SJCRH30 (cell line): ENCODE measurements at regions not wholly inside any gene's neighbourhood (a gene's known extent, or its start where the extent isn't known, plus 50 kb on each side); places are given as distances from the start of the nearest gene placed in this dataset.
A peak's percentile ranks its signal among the peaks of the same experiment; 100 is the strongest.

Experiments used
- DNase-seq, 2 experiments: peaks; one replicate each; pipeline ENCODE4 v3.0.0-alpha.2; 2015 to 2020
- H3K27ac ChIP-seq: fragments of 250-450 bp; sonication (Bioruptor Pico); 2 replicates; pipeline ENCODE4 v1.5.1; 2020; ENCODE audit warnings: mild to moderate bottlenecking, moderate library complexity
- H3K27me3 ChIP-seq: fragments of 250-450 bp; sonication (Bioruptor Pico); 2 replicates; pipeline ENCODE4 v1.5.1; 2020; ENCODE audit warnings: mild to moderate bottlenecking, moderate library complexity
- H3K36me3 ChIP-seq: fragments of 250-450 bp; sonication (Bioruptor Pico); 2 replicates; pipeline ENCODE4 v1.5.1; 2020; ENCODE audit warnings: mild to moderate bottlenecking, moderate library complexity
- H3K4me1 ChIP-seq: fragments of 250-450 bp; sonication (Bioruptor Pico); 2 replicates; pipeline ENCODE4 v1.5.1; 2020; ENCODE audit warnings: mild to moderate bottlenecking, moderate library complexity
- H3K4me3 ChIP-seq: fragments of 250-450 bp; sonication (Bioruptor Pico); 2 replicates; pipeline ENCODE4 v1.5.1; 2020; ENCODE audit warnings: mild to moderate bottlenecking, moderate library complexity
- H3K9me3 ChIP-seq: fragments of 250-450 bp; sonication (Bioruptor Pico); replicated peaks from 2 replicates; pipeline ENCODE4 v1.5.1; 2020; ENCODE audit warnings: mild to moderate bottlenecking, moderate library complexity

GRCh38 chr1:82044536-82044935 lies 243.8 kb downstream of the ADGRL2 start:
- Histone ChIP-seq H3K27me3 (no peaks in the 10 kb centered on the region), H3K4me3 (no peak overlapping the region), H3K36me3 (no peaks in the 10 kb centered on the region), H3K27ac (no peak overlapping the region), H3K4me1 (peaks cover 2% of the 10 kb centered on the region; the same call in 1 of the 2 replicates), H3K9me3 (no peaks in the 10 kb centered on the region; the same call in 1 of the 2 replicates)
- DNase-seq, result no peak

DNA sequence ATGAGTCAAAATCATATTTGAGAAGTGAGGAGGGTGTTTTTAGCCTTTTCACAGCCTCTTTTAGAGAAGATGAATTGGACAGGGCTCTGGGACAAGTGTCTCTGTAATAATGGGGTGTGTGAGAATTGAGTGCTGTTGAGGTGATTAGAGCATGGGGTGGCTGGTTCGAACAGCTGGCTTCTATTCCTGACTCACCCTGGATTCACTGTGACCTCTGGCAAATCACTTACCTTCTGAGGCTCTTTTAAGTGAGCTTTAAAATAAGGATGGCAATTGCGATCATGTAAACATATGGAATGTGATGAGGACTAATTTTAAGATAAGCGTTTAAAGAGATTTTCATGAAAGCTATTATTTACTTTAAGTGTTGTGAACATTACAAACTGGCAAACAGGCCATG lies 243.4 kb downstream of the ADGRL2 start:
- Histone ChIP-seq H3K27me3 (no peaks in the 10 kb centered on the region), H3K9me3 (no peaks in the 10 kb centered on the region; the same call in 1 of the 2 replicates), H3K36me3 (no peaks in the 10 kb centered on the region), H3K4me1 (peaks cover 2% of the 10 kb centered on the region; the same call in 1 of the 2 replicates), H3K4me3 (no peak overlapping the region), H3K27ac (no peak overlapping the region)
- DNase-seq, result peak; percentile 6 to 43

- no peak for DNase-seq
- H3K9me3 ChIP-seq, result no peaks in the 10 kb centered on the region; the same call in 1 of the 2 replicates
- H3K4me3 ChIP-seq, result no peak overlapping the region
- H3K27ac ChIP-seq, result no peak overlapping the region
- no peaks in the 10 kb centered on the region for H3K27me3 ChIP-seq
- peaks cover 2% of the 10 kb centered on the region; the same call in 1 of the 2 replicates for H3K4me1 ChIP-seq
- H3K36me3 ChIP-seq, result no peaks in the 10 kb centered on the region
Observed at GRCh38 chr1:82042306-82043060, 241.7 kb downstream of the ADGRL2 start.
